NOMO-1 (cell line): ENCODE measurements at regions not wholly inside any gene's neighbourhood (a gene's known extent, or its start where the extent isn't known, plus 50 kb on each side); places are given as distances from the start of the nearest gene placed in this dataset.
A peak's percentile ranks its signal among the peaks of the same experiment; 100 is the strongest.

Experiments used
- DNase-seq, 2 experiments: peaks; one replicate each; lab custom pipeline; 2025; ENCODE audit not compliant: unreplicated experiment in 2 of 2; lab: John Stamatoyannopoulos, UW

GRCh38 chr9:18362901-18363685, 110.9 kb upstream of the ADAMTSL1 start:
- peak in 1 of 2 experiments; percentile 50 for DNase-seq

GRCh38 chr9:18365651-18366050, 108.3 kb upstream of the ADAMTSL1 start:
- DNase-seq: no peak

- peak; percentile 18 to 66 for DNase-seq
Measured at GRCh38 chr9:18366184-18366583, 107.8 kb upstream of the ADAMTSL1 start.

GRCh38 chr9:18368206-18368605, 105.7 kb upstream of the ADAMTSL1 start:
- DNase-seq: no peak

- DNase-seq: no peak
Measured at GRCh38 chr9:18371141-18371540, 102.8 kb upstream of the ADAMTSL1 start.

- DNase-seq: no peak
Measured at GRCh38 chr9:18371621-18372020, 102.3 kb upstream of the ADAMTSL1 start.

GRCh38 chr9:18379073-18379811, 94.7 kb upstream of the ADAMTSL1 start:
- no peak for DNase-seq

- no peak for DNase-seq
Measured at GRCh38 chr9:18382243-18382642, 91.7 kb upstream of the ADAMTSL1 start.

GRCh38 chr9:18384066-18384465, 89.9 kb upstream of the ADAMTSL1 start:
- DNase-seq: peak; percentile 47 to 57

GRCh38 chr9:18385696-18386490, 88.1 kb upstream of the ADAMTSL1 start:
- DNase-seq: peak in 1 of 2 experiments; percentile 12

- DNase-seq: no peak
Measured at GRCh38 chr9:18390393-18390792, 83.6 kb upstream of the ADAMTSL1 start.

- DNase-seq: peak in 1 of 2 experiments; percentile 7
Measured at GRCh38 chr9:18393340-18394130, 80.4 kb upstream of the ADAMTSL1 start.

- DNase-seq: no peak
Measured at GRCh38 chr9:18394847-18395351, 79.1 kb upstream of the ADAMTSL1 start.

GRCh38 chr9:18396102-18396728, 77.7 kb upstream of the ADAMTSL1 start:
- peak in 1 of 2 experiments; percentile 1 for DNase-seq

GRCh38 chr9:18397076-18397475, 76.9 kb upstream of the ADAMTSL1 start:
- no peak for DNase-seq

GRCh38 chr9:18398038-18398437, 75.9 kb upstream of the ADAMTSL1 start:
- DNase-seq: no peak

GRCh38 chr9:18404434-18405029, 69.4 kb upstream of the ADAMTSL1 start:
- no peak for DNase-seq

GRCh38 chr9:18405240-18405639, 68.7 kb upstream of the ADAMTSL1 start:
- DNase-seq: no peak

- no peak for DNase-seq
Measured at GRCh38 chr9:18410983-18411382, 63.0 kb upstream of the ADAMTSL1 start.
